HEK293 (cell line): ENCODE measurements at regions not wholly inside any gene's neighbourhood (a gene's known extent, or its start where the extent isn't known, plus 50 kb on each side); places are given as distances from the start of the nearest gene placed in this dataset.

ENCODE experiments used
- IKZF3 ChIP-seq: fragments of 450-650 bp; IDR thresholded peaks from 2 replicates; pipeline ENCODE4 v1.5.0; 2018; ENCODE audit warnings: missing biosample characterization, mild to moderate bottlenecking, missing genetic modification characterization, moderate library complexity
- PRDM2 ChIP-seq: fragments of 450-650 bp; formaldehyde crosslinking; IDR thresholded peaks from 2 replicates; pipeline ENCODE4 v1.5.1; 2016; ENCODE audit warnings: missing biosample characterization, missing genetic modification characterization, borderline replicate concordance
- REST ChIP-seq: fragments of 450-650 bp; formaldehyde crosslinking; IDR thresholded peaks from 2 replicates; pipeline ENCODE4 v1.5.1; 2016; ENCODE audit warnings: missing biosample characterization, missing genetic modification characterization
- SP2 ChIP-seq: fragments of 450-650 bp; formaldehyde crosslinking; IDR thresholded peaks from 2 replicates; pipeline ENCODE4 v1.5.1; 2016; ENCODE audit warnings: missing biosample characterization, missing genetic modification characterization
- ZBTB20 ChIP-seq: fragments of 450-650 bp; formaldehyde crosslinking; IDR thresholded peaks from 2 replicates; pipeline ENCODE4 v1.5.1; 2016; ENCODE audit warnings: missing biosample characterization, missing genetic modification characterization
- ZNF10 ChIP-seq: fragments of 450-650 bp; formaldehyde crosslinking; IDR thresholded peaks from 2 replicates; pipeline ENCODE4 v1.5.1; 2017; ENCODE audit warnings: missing biosample characterization, missing genetic modification characterization
- ZNF202 ChIP-seq: fragments of 450-650 bp; formaldehyde crosslinking; IDR thresholded peaks from 2 replicates; pipeline ENCODE4 v1.5.1; 2016; ENCODE audit warnings: missing biosample characterization, missing genetic modification characterization, borderline replicate concordance
- ZNF239 ChIP-seq: fragments of 450-650 bp; formaldehyde crosslinking; IDR thresholded peaks from 2 replicates; pipeline ENCODE4 v1.5.1; 2016; ENCODE audit warnings: missing biosample characterization, missing genetic modification characterization
- ZNF24 ChIP-seq: fragments of 450-650 bp; formaldehyde crosslinking; IDR thresholded peaks from 2 replicates; pipeline ENCODE4 v1.5.1; 2016; ENCODE audit warnings: missing biosample characterization, missing genetic modification characterization
- ZNF596 ChIP-seq: fragments of 450-650 bp; IDR thresholded peaks from 2 replicates; pipeline ENCODE4 v1.5.0; 2018; ENCODE audit warnings: missing biosample characterization, mild to moderate bottlenecking, missing genetic modification characterization, moderate library complexity
- TF ChIP-seq, protein P1 (sequence below): fragments of 450-650 bp; formaldehyde crosslinking; IDR thresholded peaks from 2 replicates; pipeline ENCODE4 v1.5.1; 2016; ENCODE audit warnings: missing biosample characterization, missing genetic modification characterization

GRCh38 chr4:19259920-19260319 is 991.8 kb upstream of the SLIT2 start:
- TF ChIP-seq ZNF239 (tag by site-specific recombination) (no peak), IKZF3 (tag by site-specific recombination) (no peak), ZNF202 (tag by site-specific recombination) (no peak), PRDM2 (tag by site-specific recombination) (no peak), ZBTB20 (tag by site-specific recombination) (no peak), ZNF596 (tag by site-specific recombination) (no peak), SP2 (tag by site-specific recombination) (no peak), REST (tag by site-specific recombination) (no peak), ZNF10 (tag by site-specific recombination) (no peak), ZNF24 (tag by site-specific recombination) (no peak)
- TF ChIP-seq, protein P1, sequence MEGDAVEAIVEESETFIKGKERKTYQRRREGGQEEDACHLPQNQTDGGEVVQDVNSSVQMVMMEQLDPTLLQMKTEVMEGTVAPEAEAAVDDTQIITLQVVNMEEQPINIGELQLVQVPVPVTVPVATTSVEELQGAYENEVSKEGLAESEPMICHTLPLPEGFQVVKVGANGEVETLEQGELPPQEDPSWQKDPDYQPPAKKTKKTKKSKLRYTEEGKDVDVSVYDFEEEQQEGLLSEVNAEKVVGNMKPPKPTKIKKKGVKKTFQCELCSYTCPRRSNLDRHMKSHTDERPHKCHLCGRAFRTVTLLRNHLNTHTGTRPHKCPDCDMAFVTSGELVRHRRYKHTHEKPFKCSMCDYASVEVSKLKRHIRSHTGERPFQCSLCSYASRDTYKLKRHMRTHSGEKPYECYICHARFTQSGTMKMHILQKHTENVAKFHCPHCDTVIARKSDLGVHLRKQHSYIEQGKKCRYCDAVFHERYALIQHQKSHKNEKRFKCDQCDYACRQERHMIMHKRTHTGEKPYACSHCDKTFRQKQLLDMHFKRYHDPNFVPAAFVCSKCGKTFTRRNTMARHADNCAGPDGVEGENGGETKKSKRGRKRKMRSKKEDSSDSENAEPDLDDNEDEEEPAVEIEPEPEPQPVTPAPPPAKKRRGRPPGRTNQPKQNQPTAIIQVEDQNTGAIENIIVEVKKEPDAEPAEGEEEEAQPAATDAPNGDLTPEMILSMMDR (tag by site-specific recombination) = no peak
